IPS-18c (cell line): ENCODE measurements at regions not wholly inside any gene's neighbourhood (a gene's known extent, or its start where the extent isn't known, plus 50 kb on each side); places are given as distances from the start of the nearest gene placed in this dataset.

ENCODE experiments used
- H3K4me3 ChIP-seq: 2 replicates; pipeline ENCODE4 v1.7.0; 2013; ENCODE audit warnings: low read depth, mild to moderate bottlenecking, low read length, moderate library complexity; ENCODE audit not compliant: insufficient read depth
- H3K9me3 ChIP-seq: one replicate; pipeline ENCODE4 v1.6.1; 2013; ENCODE audit warnings: mild to moderate bottlenecking, low read length, moderate library complexity; ENCODE audit not compliant: control insufficient read depth, insufficient read depth

GRCh38 chr7:136066304-136067143 lies 89.4 kb upstream of the MTPN start:
- no peak overlapping the region for H3K4me3 ChIP-seq
- H3K9me3 ChIP-seq = no peaks in the 10 kb centered on the region

GRCh38 chr7:136064627-136065237 lies 87.6 kb upstream of the MTPN start:
- Histone ChIP-seq H3K9me3 (no peaks in the 10 kb centered on the region), H3K4me3 (no peak overlapping the region)

- Histone ChIP-seq H3K9me3 (no peaks in the 10 kb centered on the region), H3K4me3 (no peak overlapping the region)
These were observed 86.9 kb upstream of the MTPN start for GRCh38 chr7:136064081-136064480.

DNA sequence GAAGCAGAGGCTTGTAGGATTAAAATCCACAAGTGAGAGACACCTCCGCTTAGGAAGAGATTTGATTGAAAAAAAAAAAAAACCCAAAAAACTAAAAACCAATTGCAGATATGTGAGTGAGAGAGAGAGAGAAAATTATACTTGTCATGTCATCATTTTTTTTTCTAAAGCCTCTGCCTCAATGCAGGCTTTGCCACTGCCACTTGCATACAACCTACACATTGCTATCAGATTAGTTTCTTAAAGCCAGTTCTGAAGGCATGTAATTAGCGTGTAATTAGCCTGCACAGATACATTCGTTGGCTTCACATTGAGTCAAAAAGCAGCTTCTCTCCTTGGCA lies 86.1 kb upstream of the MTPN start:
- H3K4me3 ChIP-seq = no peak overlapping the region
- no peaks in the 10 kb centered on the region for H3K9me3 ChIP-seq

GRCh38 chr7:136062625-136063325 lies 85.6 kb upstream of the MTPN start:
- Histone ChIP-seq H3K9me3 (no peaks in the 10 kb centered on the region), H3K4me3 (no peak overlapping the region)

DNA sequence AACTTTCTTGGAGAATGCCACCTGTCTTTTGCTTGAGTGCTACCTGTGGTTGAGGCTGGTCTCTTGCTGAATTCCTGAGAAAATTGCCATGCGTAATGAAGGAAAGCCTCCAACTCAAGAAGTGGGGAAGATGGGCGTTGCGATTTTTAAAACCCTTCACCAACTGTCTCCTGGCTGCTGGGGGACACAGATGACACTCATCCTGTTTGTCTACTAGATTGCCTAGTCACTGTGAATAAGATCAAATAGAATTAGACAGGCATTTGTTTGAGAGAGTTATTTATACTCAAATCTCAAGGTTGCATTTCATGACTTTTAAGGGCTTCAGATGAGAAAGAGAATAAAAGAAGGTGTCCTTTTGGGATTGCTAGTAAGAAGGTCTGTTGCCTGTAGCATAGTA lies 84.3 kb upstream of the MTPN start:
- H3K9me3 ChIP-seq = no peaks in the 10 kb centered on the region
- no peak overlapping the region for H3K4me3 ChIP-seq

DNA sequence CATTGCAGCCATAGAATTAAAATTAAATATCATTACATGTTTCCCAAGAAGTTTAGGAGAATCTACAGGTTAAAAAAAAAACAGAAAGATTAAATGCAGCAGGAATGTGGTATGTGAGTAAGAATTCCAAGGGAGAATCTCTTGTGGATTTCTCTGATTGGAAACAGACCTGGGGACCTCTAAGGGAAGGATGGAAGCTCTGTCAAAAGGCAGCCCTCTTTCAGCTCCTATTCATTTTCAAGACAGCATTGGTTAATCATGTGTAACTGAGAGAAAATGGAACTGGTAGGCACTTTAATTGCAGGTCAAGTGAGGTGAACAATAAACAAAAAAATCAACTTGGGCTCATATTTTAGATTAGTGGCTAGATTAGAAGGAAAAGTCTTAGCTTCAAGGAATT lies 81.4 kb upstream of the MTPN start:
- Histone ChIP-seq H3K4me3 (no peak overlapping the region), H3K9me3 (no peaks in the 10 kb centered on the region)

GRCh38 chr7:136057509-136057908 lies 80.3 kb upstream of the MTPN start:
- Histone ChIP-seq H3K4me3 (no peak overlapping the region), H3K9me3 (no peaks in the 10 kb centered on the region)

DNA sequence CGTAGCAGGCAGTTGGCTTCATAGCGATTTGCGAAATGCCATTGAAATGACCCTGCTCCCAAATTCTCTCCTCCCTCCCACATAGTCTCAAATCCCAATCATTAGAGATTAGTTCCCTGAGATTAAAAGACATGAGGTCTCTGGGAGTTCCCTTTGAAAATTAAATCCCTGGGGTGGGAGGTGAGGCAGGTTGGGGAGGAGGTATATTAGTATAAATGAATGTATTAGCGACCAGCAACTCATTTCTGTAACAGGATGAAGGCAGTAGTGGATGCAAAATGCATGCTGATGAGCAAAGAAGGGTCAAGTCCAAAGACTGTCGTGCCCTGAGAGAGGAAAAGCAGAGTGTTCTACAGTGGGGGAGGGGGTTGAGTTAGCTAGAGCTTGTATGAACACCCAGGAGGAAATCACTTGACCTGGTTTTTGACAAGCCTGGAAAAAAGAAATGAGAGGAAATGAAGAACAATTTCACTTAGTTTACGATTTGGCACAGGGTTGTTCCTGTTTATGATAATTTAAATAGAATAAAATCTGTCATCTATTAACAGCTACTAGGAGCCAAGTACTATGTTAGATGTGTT lies 79.6 kb upstream of the MTPN start:
- H3K4me3 ChIP-seq = no peak overlapping the region
- no peaks in the 10 kb centered on the region for H3K9me3 ChIP-seq

- no peak overlapping the region for H3K4me3 ChIP-seq
These were observed 78.1 kb upstream of the MTPN start for GRCh38 chr7:136055266-136055665.

DNA sequence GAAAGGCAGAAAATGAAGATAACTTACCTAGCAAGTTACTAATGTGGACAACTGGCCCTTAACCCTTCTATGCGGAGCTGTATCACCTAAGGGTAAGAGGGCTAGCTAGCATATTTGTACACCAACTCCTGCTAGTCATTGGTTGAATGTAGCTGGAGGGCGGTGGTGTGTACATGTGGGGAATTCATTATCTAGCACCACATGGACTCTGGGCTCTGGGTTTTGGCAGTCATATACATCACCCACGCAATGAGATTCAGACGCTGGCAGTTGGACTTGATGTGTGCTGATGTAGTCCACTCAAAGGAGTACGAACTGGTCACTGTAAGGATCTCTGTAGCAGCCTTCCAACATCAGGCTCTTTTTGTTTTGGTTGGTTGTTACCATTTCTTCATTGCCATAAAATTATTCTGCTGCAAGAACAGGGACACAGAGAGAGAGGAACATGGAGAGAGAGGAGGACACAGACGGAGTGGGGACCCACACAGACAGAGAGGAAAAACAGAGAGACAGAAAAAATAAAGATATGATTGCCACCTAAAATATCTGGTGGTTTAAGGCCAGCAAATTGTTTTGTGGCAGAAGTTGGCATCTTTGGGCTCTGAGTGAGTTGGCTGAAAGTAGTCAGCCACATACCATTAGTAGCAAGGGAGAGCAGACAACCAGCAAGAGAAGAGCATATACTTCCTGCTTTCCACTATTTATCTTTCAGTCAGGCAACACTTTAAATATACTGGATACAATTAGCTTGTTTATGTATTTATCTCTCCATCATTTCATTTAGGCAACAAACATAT lies 76.7 kb upstream of the MTPN start:
- Histone ChIP-seq H3K4me3 (no peak overlapping the region), H3K9me3 (no peaks in the 10 kb centered on the region)

More at GRCh38 chr7:136055266-136055665, 78.1 kb upstream of the MTPN start:
- no peaks in the 10 kb centered on the region for H3K9me3 ChIP-seq

- H3K4me3 ChIP-seq = no peak overlapping the region
- no peaks in the 10 kb centered on the region for H3K9me3 ChIP-seq
These were observed 74.2 kb upstream of the MTPN start for GRCh38 chr7:136051203-136051928.

- no peak overlapping the region for H3K4me3 ChIP-seq
- no peaks in the 10 kb centered on the region for H3K9me3 ChIP-seq
These were observed 73.3 kb upstream of the MTPN start for GRCh38 chr7:136050462-136050847.

- Histone ChIP-seq H3K9me3 (no peaks in the 10 kb centered on the region), H3K4me3 (no peak overlapping the region)
These were observed 72.8 kb upstream of the MTPN start for GRCh38 chr7:136049818-136050461.

- Histone ChIP-seq H3K4me3 (no peak overlapping the region), H3K9me3 (no peaks in the 10 kb centered on the region)
These were observed 72.0 kb upstream of the MTPN start for GRCh38 chr7:136049117-136049516.

- H3K9me3 ChIP-seq = no peaks in the 10 kb centered on the region
- no peak overlapping the region for H3K4me3 ChIP-seq
These were observed 69.4 kb upstream of the MTPN start for GRCh38 chr7:136046548-136046947.
